Fibroblast of upper back skin (primary cell): ENCODE measurements at regions not wholly inside any gene's neighbourhood (a gene's known extent, or its start where the extent isn't known, plus 50 kb on each side); places are given as distances from the start of the nearest gene placed in this dataset.
"Not testable (repeated sequence)": the region's sequence is repeated elsewhere in the genome, so short reads cannot be mapped to it uniquely, and the experiment has no call there.

Experiments
- DNase-seq: peaks from one replicate; pipeline ENCODE4 v3.0.0-alpha.2; 2013

- peak; percentile 16 for DNase-seq
Measured at GRCh38 chr12:107512391-107512790, 173.2 kb upstream of the PWP1 start.

GRCh38 chr12:107513184-107513583 is 172.4 kb upstream of the PWP1 start:
- DNase-seq = no peak

- no peak for DNase-seq
Measured at GRCh38 chr12:107513636-107514400, 171.8 kb upstream of the PWP1 start.

DNA sequence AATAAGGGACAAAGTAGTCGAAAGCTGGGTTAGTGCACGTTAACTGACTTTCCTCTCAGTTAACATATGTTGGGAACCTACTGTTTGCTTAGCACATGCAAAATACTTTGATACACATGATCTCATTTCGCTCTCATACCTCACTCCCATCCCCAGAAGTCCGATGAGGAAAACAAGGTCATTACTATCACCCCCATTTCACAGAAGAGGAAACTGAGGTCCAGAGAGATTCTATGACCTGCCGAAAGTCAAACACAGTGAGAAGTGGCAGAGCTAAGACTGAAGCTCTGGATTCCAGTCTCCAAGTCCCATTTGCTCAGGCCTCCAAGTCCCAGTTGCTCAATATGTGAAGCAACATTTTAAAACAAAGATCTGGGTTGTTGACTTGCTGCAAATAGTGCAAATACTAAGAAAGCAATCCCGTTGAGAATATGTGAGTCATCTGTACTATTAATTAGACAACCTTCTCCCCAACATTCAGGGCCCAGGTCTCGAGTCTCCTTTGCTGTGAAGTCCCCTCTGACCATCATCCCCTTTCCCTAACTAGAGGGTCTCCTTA is 170.6 kb upstream of the PWP1 start:
- peak; percentile 68 for DNase-seq

- peak; percentile 96 for DNase-seq
Measured at GRCh38 chr12:107515446-107515958, 170.1 kb upstream of the PWP1 start.

DNA sequence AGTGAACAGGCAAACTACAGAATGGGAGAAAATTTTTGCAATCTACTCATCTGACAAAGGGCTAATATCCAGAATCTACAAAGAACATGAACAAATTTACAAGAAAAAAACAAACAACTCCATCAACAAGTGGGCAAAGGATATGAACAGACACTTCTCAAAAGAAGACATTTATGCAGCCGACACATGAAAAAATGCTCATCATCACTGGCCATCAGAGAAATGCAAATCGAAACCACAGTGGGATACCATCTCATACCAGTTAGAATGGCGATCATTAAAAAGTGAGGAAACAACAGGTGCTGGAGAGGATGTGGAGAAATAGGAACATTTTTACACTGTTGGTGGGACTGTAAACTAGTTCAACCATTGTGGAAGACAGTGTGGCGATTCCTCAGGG is 167.8 kb upstream of the PWP1 start:
- not testable (repeated sequence) for DNase-seq

GRCh38 chr12:107518868-107519267 is 166.7 kb upstream of the PWP1 start:
- no peak for DNase-seq

DNA sequence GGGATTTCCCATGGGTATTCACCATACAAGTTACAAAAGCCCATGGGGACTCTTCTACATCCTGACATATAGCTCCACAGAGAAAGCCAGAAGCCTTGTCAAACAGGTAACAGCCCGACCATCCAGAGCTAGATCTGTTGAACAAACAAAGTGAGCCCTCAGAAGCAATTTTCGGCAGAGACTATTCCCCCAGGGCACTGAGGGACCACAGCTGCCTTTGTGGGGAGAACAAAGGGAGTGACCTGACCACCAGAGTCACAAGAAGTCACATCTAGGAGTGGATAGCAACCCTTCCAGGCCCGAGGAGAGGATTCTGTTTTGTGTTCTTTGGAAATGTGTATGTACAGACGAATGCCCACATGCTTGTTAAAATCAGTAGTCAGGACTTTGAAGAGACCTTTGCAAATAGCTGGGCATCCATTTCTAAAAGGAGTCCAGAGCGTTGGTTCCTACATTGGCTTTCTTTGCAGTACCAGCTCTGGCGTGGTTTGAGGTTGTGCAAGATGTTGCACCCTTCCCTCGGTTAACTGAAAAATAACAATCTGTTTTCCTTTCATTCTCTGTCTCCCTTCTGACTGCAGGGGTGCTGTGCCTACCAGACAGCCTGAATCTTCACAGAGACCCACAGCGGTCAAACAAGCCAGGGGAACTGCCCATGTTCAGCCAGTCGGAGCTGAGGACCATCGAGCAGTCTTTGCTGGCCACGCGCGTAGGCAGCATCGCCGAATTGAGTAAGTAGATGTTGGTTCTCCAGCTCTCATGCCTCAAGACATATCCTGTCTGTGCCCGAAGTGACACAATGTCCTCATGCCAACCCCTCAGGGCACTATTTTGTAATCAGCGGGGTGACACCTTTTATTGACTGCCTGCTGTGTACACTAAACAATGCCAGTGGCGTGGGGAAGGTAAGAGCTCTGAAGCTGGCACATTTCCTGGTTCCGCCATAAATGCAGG is 165.4 kb upstream of the PWP1 start:
- no peak for DNase-seq

DNA sequence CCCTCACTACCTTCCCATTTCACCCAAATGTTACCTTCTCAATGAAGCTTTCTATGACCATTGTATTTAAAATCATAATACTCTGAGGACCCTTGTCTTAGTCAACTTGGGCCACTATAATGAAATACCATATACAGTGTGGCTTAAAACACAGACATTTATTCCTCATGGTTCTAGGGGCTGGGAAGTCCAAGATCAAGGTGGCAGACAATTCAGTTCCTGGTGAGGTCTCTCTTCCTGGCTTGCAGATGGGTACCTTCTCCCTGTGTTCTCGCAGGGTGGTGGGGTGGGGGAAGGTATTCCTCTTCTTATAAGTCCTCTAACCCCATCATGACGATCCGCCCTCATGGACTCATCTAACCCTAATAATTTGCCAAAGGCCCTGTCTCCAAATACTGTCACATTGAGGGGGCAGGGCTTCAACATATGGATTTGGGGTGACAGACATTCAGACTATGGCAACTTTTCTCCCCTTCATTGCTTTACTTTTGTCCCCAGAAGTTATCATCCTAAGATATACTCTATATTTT is 163.7 kb upstream of the PWP1 start:
- DNase-seq = no peak

DNA sequence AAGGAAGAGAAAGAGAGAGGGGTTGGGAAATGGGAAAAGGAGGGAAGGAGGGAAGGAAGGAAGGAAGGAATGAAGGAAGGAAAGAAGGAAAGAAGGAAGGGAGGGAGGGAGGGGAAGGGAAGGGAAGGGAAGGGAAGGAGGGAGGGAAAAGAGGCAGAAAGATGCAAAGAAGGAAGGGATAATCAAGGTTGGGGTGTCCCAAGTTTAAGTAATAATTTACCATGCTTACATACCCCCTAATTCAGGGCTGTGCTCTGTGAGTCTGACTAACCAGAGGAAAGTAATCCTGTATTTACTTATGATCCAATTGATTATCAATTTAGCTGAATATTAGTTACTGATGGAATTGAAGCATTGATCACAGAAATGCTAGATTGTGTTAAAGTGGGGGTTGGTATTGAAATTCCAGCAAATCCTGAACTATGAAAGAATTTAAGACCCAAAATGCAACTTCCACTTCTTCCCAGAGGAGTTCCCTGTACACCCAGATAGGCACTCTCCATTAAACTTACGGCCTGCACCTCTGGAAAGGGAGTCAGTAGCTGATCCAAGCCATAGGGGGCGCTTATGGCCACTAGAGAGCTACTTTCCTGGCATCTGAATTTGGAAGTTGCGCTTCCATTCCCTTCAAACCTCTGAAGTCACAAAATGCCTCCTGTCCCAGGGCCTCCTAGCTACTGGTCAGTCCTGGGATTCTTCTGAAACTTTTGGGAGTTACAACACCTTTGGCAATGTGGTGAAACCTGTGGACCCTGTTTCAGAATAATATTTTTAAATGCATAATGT is 162.7 kb upstream of the PWP1 start:
- DNase-seq = no peak

- no peak for DNase-seq
Measured at GRCh38 chr12:107523775-107524535, 161.6 kb upstream of the PWP1 start.

DNA sequence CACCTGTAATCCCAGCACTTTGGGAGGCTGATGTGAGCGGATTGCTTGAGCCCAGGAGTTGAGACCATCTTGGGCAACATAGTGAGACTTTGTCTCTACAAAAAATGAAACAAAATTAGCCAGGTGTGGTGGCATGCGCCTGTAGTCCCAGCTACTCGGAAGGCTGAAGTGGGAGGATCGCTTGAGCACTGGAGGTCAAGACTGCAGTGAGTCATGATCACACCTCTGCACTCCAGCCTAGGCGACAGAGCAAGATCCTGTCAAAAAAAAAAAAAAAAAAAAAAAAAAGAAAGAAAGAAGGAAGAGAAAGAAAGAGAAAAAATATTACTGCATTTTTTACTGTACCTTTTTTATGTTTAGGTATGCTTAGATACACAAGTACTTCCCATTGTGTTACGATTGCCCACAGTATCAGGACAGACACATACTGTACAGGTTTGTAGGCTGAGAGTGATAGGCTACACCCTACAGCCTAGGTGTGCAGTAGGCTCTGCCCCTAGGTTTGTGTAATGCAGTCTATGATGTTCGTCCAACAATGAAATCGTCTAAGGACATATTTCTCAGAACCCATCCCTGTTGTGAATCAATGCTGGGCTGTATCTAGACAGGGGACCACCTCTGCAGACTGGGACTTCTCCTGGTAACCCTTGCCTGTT is 160.4 kb upstream of the PWP1 start:
- DNase-seq = no peak

DNA sequence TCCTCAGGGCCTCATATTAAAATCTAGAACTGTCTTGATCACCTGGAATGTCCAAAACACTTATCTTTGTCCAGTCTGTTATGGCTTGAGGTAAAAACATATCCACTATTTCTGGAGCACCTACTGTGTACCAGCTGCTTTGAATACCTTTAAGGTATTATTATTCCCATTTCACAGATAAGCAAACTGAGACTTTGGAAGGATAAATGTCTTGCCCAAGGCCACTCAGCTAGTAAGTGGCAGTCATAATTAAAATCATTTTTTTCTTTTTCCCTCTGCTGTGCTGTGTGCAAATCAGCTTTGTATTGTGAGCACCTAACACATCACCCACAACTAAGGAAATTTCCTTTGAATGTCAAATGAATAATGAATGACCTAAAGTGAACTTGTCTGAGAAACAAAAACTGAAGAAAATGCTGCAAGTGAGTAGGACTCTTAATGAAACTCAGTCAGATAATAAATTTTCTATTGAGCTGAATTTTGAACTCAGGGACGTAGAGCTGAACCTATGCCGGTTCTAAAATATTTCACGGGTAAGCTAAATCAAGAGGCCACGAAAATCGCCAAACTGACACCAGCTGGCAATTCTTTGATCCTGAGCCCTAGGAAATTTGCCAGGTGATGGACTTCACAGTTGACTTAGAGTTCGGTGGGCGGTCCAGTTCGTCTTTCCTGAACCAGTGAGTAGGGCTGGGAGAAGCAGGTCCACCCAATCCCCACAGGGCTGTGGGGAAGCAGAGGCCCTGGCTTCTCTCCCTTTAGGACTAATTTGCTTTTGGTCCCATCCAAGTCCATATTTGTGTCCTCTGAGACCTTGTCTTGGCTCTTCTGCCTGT is 159.7 kb upstream of the PWP1 start:
- no peak for DNase-seq

DNA sequence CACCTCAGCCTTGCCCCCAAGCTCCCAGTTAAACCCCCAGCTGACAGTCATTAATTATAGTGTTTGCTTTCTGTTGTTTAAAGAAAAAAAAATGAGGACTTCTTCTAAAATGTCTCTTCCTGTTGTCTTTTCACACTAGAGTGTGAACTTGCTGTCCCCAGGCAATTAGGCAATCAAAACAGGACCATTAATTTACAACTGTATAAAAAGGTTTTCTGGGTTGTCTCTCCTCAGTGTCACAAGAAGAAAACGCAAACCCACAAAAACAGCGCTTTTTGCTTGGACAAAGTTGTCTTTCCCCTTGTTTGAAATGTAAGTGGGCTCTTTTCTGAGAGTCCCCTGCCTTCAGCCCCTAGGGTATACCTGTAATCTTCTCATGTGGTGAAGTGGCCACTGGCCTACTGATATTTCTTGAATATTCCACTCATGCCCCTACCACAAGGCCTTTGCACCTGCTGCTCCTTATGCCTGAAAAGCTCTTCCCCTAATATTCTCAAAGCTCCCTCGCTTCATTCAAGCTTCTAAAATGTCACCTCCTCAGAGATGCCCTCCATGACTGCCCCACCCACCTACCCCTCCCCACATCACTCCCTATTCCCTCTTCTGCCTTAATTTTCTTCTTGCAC is 158.9 kb upstream of the PWP1 start:
- no peak for DNase-seq

DNA sequence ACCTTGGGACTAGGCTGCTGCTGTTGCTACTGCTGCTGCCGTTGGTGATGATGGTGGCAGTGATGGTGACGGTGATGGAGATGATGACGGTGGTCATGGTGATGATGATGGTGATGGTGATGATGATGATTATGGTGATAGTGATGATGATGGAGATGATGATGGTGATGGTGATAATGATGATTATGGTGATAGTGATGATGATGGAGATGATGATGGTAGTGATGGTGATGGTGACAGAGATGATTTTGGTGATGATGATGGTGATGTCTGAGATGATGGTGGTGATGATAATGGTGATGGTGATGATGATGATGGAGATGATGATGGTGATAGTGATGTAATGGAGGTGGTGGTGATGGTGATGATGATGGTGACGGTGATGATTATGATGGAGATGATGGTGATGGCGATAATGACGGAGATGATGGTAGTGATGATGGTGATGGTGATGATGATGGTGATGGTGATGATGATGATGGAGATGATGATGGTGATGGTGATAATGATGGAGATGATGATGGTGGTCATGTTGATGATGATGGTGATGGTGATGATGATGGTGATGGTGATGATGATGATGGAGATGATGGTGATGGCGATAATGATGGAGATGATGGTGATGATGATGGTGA is 156.8 kb upstream of the PWP1 start:
- no peak for DNase-seq

DNA sequence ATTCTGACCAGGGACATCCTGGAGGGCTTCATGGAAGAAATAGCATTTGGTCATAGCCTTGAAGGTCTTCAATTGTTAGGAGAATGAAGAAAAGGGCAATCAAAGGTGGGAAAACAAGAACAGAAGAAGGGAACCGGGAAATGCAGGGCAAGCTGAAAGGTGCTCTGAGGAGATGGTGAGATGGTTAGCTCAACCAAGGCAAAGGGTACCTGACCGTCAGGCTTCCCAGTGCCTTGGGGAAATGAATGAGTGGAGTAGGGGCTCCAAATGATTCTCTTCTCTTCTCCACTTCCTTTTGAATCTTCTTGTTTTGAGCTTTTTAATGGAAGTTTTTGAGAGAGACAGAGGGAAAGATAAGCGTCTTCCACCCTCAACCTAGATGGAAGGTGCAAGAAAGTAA is 155.6 kb upstream of the PWP1 start:
- DNase-seq = no peak

- DNase-seq = peak; percentile 60
Measured at GRCh38 chr12:107530701-107531100, 154.9 kb upstream of the PWP1 start.

DNA sequence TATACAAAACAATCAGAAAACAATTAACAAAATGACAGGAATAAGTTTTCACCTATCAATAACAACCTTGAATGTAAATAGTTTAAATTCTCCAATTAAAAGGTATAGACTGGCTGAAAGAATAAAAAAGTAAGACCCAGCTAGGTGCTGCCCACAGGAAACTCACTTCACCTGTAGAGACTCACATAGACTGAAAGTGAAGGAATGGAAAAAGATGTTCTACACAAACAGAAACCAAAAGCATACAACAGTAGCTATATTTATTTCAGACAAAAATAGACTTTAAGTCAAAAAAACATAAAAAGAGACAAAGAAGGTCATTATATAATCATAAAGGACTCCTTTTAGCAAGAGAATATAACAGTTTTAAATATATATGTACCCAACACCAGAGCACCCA is 152.4 kb upstream of the PWP1 start:
- DNase-seq = no peak

DNA sequence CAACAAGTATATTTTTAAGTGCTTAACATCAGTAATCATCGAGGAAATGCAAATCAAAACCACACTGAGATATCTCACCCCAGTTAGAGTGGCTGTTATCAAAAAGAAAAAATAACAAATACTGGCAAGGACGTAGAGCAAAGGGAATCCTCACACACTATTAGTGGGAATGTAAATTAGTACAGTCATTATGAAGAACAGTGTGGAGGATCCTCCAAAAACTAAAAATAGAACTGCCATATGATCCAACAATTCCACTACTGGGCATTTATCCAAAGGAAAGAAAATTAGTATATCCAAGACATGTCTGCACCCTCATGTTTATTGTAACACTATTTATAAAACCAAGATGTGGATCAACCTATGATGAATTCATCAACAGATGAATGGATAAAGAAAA is 149.0 kb upstream of the PWP1 start:
- peak; percentile 41 for DNase-seq
